Heart right ventricle (tissue), 16 donors: ENCODE measurements at regions not wholly inside any gene's neighbourhood (a gene's known extent, or its start where the extent isn't known, plus 50 kb on each side); places are given as distances from the start of the nearest gene placed in this dataset.

Experiments used
- ATAC-seq, 8 donors: fragments of 200-7000 bp; cut with Tn5 transposase; one replicate each; pipeline ENCODE4 v1.9.1; 2020; ENCODE audit warnings: mild to moderate bottlenecking in 8 of 8, moderate library complexity in 8 of 8, moderate number of reproducible peaks in 1 of 8
- DNase-seq, 2 donors: peaks; one replicate each; pipeline ENCODE4 v3.0.0-alpha.2; 2020
- H3K27ac ChIP-seq, 10 donors: fragments of 200-600 bp; sonication (generic) in 2 of 10; one replicate each; pipeline versions ENCODE4 v1.5.0 to v1.8.0; 2020 to 2022; ENCODE audit warnings: mild to moderate bottlenecking in 3 of 10
- H3K27me3 ChIP-seq, 7 donors: fragments of 200-600 bp; one replicate each; pipeline ENCODE4 v1.8.0; 2021 to 2022; ENCODE audit warnings: mild to moderate bottlenecking in 2 of 7
- H3K36me3 ChIP-seq, 9 donors: fragments of 200-600 bp; sonication (generic) in 1 of 9; one replicate each; pipeline versions ENCODE4 v1.5.0 to v1.8.0; 2020 to 2022; ENCODE audit warnings: mild to moderate bottlenecking in 2 of 9
- H3K4me1 ChIP-seq, 9 donors: fragments of 200-600 bp; sonication (generic) in 1 of 9; one replicate each; pipeline versions ENCODE4 v1.5.0 to v1.8.0; 2020 to 2022; ENCODE audit warnings: mild to moderate bottlenecking in 4 of 9
- H3K4me3 ChIP-seq, 10 donors: fragments of 200-600 bp; sonication (generic) in 2 of 10; one replicate each; pipeline versions ENCODE4 v1.5.0 to v1.8.0; 2020 to 2022; ENCODE audit warnings: mild to moderate bottlenecking in 7 of 10, moderate library complexity in 2 of 10
- H3K9me3 ChIP-seq, 11 donors: fragments of 200-600 bp in 10 of 11; sonication (generic) in 2 of 11; one replicate each; pipeline versions ENCODE4 v1.5.0 to v1.8.0; 2013 to 2022; ENCODE audit warnings: mild to moderate bottlenecking in 2 of 11, control low read depth in 1 of 11, moderate library complexity in 1 of 11
- WGBS, 2 donors: extraction: QIAGEN DNeasy Blood & Tissue Kit; methylation state at CpG; one replicate each; pipeline ENCODE4 v1.1.7; 2013; ENCODE audit warnings: inconsistent platforms in 1 of 2; 5-methylcytosine and 5-hydroxymethylcytosine counted together
- intact Hi-C, 10 donors: fragments of 100-400 bp; cut with DNase I; formaldehyde crosslinking; loops; one replicate each; pipeline versions ENCODE4 v1.11.1 to v1.14.2; 2022
- TF ChIP-seq, protein P1 (sequence below), 9 donors: fragments of 200-600 bp; sonication (generic) in 2 of 9; IDR thresholded peaks; one replicate each; pipeline versions ENCODE4 v1.5.0 to v1.8.0; 2021 to 2022; ENCODE audit warnings: antibody characterized with exemption in 9 of 9, mild to moderate bottlenecking in 5 of 9, moderate library complexity in 1 of 9
- donor health status: Arrhythmogenic right ventricular cardiomyopathy.
- donor health status: ischemic (EF 13 %, LVEDD 7.1; RV severe dilation, severe dysfunction).
- donor health status: healthy with polysubstance abuse.
- donor health status: DM: no; HTN: yes; CAD: no.
- donor health status: DM: no; HTN: no; CAD: no.
- donor health status: ischemic (EF 25% LVEDD 6.9; RV normal size, moderate dysfunction).
- donor health status: ischemic (EF 25% LVEDD 5.7; RV mildly dilated, moderate dysfunction).
- donor health status: healthy.
- donor health status: DM: yes; HTN: yes; CAD: no.
- donor health status: Ischemic cardiomyopathy.
- donor health status: ischemic (EF 35%, LVEDD 5.7; RV mildly dilated, moderate dysfunction).
- donor health status: nonischemic (EF 11% LVEDD 7.7; RV severe dilation, severe dysfunction).
- donor health status: DM: yes; HTN: yes; CAD: no.
- donor health status: PGD.
- donor health status: ischemic (EF 29% LVEDD 5.4; RV normal size, mild dysfunction).
- donor health status: nonischemic (EF 23%, LVEDD 6.1; RV moderate dilation, normal function).

DNA sequence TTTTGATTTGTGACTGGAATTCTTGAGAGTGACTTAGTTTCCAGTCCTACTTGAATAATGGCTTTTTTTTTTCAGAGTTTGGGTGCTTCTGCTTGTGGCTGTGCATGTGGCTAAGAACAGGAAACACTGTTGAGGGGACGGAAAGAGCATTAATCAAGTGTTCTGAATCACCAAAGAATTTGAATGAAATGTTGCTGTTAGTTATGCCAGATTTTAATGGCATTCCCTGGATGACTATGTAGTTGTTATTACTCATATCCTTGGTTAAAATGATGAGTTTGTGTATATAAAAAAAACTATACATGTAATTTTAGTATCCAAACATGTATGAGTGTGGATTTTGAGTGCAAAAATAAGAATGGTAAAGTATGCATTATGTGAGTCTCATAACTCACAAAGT is 347.9 kb downstream of the BCAT1 start:
- intact Hi-C loops: no loop called here
- no peaks in the 10 kb centered on the region for H3K36me3 ChIP-seq
- no peak overlapping the region for H3K4me3 ChIP-seq
- no peaks in the 10 kb centered on the region for H3K9me3 ChIP-seq
- H3K27ac ChIP-seq: no peak overlapping the region
- DNase-seq (no peak), ATAC-seq (no peak)
- H3K4me1 ChIP-seq: peaks cover 0 to 8% (median 0%) of the 10 kb centered on the region in 9 donors
- TF ChIP-seq, protein P1, sequence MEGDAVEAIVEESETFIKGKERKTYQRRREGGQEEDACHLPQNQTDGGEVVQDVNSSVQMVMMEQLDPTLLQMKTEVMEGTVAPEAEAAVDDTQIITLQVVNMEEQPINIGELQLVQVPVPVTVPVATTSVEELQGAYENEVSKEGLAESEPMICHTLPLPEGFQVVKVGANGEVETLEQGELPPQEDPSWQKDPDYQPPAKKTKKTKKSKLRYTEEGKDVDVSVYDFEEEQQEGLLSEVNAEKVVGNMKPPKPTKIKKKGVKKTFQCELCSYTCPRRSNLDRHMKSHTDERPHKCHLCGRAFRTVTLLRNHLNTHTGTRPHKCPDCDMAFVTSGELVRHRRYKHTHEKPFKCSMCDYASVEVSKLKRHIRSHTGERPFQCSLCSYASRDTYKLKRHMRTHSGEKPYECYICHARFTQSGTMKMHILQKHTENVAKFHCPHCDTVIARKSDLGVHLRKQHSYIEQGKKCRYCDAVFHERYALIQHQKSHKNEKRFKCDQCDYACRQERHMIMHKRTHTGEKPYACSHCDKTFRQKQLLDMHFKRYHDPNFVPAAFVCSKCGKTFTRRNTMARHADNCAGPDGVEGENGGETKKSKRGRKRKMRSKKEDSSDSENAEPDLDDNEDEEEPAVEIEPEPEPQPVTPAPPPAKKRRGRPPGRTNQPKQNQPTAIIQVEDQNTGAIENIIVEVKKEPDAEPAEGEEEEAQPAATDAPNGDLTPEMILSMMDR (IDR thresholded peaks at IDR 0.05): no peak
- no peaks in the 10 kb centered on the region for H3K27me3 ChIP-seq
- WGBS, 2 donors: 44 to 59% methylated on average over 1 of the region's 1 CpG

DNA sequence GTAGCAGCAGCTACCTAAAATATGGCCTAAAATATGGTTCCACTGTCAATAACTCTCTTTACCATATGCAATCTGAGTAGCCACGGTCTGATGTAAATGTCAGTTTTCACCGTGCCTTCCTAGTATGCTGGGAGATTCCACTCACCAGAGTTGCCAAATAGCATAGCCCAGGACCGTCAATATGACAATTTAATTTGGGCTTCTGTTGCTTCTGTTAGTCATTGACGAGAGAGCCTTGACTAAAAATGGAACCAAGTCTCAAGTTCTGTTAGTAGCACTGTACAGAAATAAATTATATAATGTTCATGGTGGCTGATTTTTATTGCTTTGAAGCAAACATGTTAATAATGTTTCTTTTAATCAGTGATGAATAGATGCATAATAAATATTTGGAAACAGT is 348.4 kb downstream of the BCAT1 start:
- Histone ChIP-seq H3K36me3 (no peaks in the 10 kb centered on the region), H3K9me3 (no peaks in the 10 kb centered on the region), H3K4me1 (peaks cover 0 to 8% (median 0%) of the 10 kb centered on the region in 9 donors), H3K27me3 (no peaks in the 10 kb centered on the region), H3K4me3 (no peak overlapping the region), H3K27ac (no peak overlapping the region)
- no peak for DNase-seq
- TF ChIP-seq, protein P1 (IDR thresholded peaks at IDR 0.05): no peak
- 87 to 89% methylated on average over 4 of the region's 4 CpGs for WGBS, 2 donors
- intact Hi-C loops: no loop called here
- ATAC-seq: no peak

DNA sequence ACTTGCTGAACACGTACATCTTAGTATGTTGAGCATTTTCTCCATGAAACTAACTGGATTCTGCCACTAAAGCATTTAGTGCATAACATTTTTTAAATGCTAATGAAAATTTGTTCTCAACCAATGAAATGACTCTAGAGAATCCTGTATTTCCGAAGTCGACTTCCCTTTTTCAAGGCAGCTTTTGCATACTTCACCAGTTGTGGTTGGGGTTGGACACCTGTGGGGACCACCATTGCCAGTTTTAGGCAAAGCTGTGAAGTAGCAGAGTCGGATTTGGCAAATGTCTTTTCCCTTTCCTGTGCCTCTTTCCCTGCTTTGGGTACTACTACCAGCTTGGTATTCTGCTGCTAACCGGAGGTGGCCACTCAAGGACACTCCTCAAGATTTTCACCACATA is 349.2 kb downstream of the BCAT1 start:
- no peak overlapping the region for H3K27ac ChIP-seq
- intact Hi-C loops: loop anchor here in 4 of 10 donors (5.0 to 10.0 kb wide), 4 partner anchors 235 to 1395 kb away; no protein-coding TSS in a partner anchor
- no peaks in the 10 kb centered on the region for H3K9me3 ChIP-seq
- WGBS, 2 donors: 78 to 89% methylated on average over 5 of the region's 5 CpGs
- peaks cover 0 to 8% (median 0%) of the 10 kb centered on the region in 9 donors for H3K4me1 ChIP-seq
- ATAC-seq: no peak
- H3K4me3 ChIP-seq: no peak overlapping the region
- H3K27me3 ChIP-seq: no peaks in the 10 kb centered on the region
- no peak for DNase-seq
- no peaks in the 10 kb centered on the region for H3K36me3 ChIP-seq
- TF ChIP-seq, protein P1 (IDR thresholded peaks at IDR 0.05): no peak

DNA sequence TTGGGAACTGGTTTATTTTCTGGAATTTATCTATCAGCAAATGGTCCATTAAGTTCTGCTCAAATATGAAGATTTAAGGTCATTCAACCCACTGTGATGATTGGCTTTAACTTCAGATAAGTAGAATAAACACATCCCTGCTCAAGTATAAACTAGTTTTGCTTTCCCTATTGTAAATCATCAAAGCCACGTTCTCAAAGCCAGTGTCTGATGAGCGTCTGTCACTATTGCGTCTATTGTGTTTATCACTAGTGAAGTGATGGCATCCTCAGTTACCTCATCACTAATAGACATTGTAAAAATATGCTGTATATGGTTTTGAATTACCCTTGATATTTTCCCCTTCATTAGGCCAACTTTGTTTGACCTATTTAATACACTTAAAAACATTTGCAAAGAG is 351.3 kb downstream of the BCAT1 start:
- Histone ChIP-seq H3K27ac (no peak overlapping the region), H3K36me3 (no peaks in the 10 kb centered on the region), H3K4me1 (peaks cover 0 to 8% (median 0%) of the 10 kb centered on the region in 9 donors), H3K27me3 (no peaks in the 10 kb centered on the region), H3K9me3 (no peaks in the 10 kb centered on the region), H3K4me3 (no peak overlapping the region)
- ATAC-seq (no peak), DNase-seq (no peak)
- 79 to 83% methylated on average over 3 of the region's 3 CpGs for WGBS, 2 donors
- intact Hi-C loops: loop anchor here in 4 of 10 donors (5.0 to 10.0 kb wide), 4 partner anchors 233 to 1393 kb away; no protein-coding TSS in a partner anchor
- TF ChIP-seq, protein P1 (IDR thresholded peaks at IDR 0.05): no peak
